ENCODE measurements at regions not wholly inside any gene's neighbourhood (a gene's known extent, or its start where the extent isn't known, plus 50 kb on each side); places are given as distances from the start of the nearest gene placed in this dataset.
"Not testable (repeated sequence)": the region's sequence is repeated elsewhere in the genome, so short reads cannot be mapped to it uniquely, and the experiment has no call there.

DNA sequence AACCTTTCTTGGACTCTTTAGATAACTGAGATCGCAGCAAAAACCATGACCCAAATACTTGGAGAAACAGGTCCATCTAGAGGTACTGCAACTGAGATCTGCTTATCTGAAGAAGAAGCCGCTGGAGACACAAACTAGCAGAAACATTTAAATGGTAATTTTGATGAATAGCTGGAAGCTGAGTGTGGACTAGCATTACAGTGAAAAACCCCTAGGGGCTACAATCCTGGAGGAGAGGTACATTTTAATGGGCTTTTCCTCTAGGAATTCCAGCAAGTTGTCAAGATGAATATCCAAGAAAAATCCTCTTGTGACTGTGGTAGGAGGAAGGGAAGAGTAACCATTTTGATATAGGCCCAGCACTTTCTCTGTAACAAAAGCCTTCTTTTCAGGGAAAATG, 592.5 kb upstream of the GRIA3 start:
- DNase-seq: no peak

DNA sequence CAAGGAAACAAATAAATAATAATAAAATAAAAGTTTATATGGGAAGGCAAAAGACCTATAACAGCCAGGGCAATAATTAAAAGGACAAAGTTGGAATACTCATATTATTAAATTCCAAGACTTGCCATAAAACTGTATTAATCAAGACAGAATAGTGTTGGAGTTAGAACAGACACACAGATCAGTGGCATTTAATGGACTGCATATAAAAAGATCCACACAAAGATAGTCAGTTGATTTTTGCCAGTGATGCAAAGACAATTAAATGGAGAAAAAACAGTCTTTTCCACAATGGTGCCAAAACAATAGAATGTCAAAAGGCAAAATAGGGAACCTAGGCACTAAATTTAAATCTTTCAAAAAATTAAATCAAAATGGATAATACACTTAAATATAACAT, 587.1 kb upstream of the GRIA3 start:
- no peak for DNase-seq

DNA sequence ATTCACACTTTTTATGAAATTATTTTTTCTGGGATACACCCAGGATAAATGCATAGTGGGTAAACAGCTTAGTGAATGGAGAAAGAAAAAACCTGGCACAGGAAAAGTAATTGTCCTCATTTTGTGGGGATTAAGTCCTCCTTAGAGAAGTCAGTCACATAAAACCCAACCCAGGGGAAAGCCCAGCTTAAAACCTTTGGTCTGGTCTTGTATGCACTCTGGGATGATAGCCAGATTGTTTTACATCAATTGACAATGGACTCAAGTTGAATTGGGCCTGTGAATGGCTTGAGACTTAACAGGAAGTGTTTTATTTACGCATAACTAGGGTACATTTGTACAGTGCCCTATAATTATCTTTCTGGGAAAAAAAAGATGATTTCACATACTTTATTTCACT, 561.3 kb upstream of the GRIA3 start:
- DNase-seq: no peak

DNA sequence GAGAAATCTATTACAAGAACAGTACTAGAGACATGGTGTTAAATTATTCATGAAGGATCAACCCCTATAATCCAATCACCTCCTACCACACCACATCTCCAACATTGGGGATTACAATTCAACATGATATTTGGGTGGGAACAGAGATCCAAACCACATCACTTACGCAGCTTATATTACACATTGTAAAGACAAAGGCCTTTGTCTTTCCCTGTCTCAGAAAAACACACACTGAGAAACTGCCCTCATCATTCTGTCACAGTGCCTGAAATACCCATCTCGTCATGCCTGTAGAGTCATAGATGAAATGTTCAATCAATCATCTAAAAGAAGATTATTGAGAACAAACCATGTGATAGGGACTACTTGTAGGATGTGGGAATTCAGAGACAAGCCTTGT, 558.8 kb upstream of the GRIA3 start:
- DNase-seq: no peak

DNA sequence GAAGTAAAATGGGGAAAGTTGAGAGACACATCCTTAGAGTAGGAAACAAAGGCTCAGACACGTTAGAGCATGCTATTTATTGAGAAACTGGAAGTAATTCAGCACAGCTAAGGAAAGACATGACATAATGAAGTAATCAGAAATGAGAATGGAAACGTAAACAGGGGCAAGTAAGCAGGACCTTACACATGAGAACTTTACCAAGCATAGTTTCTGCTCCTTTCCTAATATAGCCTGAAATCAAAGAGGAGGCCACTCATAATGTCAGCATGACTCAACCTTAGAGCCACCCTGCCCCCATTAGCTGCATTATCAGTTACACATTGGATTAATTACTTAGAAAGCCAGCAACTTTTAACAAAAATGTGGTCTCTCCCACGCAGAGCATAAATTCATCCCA, 558.3 kb upstream of the GRIA3 start:
- DNase-seq: no peak

DNA sequence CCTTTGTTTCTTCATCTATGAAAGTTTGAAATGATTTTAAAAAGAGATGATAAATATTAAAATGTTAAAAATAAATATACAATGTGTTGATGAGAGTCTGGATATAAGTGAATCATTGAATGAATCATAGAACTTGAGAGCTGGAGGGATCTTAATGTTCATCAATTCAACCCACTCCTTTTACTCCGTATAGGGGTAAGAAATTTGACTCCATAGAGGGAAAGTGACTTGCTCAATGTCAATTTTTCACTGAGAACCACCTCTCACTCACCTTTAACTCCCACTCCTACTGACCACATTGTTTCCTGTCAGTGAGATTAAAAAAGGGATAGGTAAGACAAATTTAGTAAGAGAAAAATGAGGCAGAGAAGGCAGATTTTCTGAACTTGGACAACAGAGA, 557.2 kb upstream of the GRIA3 start:
- no peak for DNase-seq

DNA sequence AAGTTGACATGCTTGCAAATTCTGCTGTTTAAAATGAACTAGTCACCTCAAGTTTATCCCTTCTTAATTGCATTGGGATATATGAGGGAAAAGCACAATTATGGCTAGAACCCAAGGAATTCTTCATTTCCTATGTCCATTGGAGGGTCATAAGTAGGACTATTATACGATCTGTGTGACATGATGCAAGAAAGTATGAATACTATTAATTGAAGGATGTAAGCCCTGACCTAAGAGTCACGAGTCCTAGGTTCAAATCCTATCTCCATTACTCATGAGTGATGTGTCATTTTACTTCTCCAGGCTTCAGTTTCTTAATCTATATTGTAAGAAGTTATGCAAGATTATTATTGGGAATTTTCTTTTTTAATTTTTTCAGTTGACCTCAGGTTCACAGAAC, 542.9 kb upstream of the GRIA3 start:
- DNase-seq: no peak

DNA sequence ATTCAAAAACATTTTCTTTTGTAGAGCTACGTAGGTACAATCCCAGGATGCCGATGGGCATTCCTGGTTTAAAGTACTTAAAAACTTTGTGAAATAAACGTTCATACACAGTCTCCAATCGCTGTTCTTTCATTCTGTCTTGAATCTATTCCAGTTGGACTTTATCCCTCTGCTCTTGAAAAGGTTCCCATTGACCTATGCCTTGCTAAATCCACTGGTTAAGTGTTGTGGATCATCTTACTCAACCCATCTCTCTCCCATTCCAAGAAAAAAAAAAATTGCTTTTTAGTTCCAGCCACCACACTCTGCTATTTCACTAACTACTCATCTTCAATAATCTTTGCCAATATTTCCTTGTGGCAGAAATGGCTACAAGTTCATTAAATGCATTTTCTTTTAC, 542.3 kb upstream of the GRIA3 start:
- DNase-seq: no peak

DNA sequence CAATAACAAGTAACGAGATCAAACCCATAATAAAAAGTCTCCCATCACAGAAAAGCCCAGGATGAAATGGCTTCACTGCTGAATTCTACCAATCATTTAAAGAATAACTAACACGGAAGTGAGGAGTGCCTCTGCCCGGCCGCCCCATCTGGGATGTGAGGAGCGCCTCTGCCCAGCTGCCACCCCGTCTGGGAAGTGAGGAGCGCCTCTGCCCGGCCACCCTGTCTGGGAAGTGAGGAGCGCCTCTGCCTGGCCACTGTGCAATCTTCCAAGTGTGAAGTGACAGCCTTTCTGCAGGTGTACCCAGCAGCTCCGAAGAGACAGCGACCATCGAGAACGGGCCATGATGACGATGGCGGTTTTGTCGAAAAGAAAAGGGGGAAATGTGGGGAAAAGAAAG, 528.8 kb upstream of the GRIA3 start:
- not testable (repeated sequence) for DNase-seq

DNA sequence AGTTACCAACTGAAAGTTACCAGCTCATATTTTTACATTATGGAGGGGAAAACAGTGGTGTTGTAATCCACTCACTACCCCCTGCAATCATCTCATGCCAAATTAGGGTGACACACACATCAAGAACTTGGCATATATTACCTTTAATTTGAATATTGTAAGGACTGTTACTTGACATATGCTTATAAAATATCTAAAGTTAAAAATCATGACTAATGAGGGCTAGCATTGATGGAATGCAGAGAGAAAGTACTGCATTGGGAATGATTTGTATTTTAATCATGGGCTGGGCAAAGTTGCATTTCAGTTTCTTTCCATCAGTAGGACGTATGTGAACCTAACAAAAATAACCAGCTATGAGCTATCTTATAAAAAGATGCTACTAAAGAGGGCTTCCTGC, 517.5 kb upstream of the GRIA3 start:
- no peak for DNase-seq

DNA sequence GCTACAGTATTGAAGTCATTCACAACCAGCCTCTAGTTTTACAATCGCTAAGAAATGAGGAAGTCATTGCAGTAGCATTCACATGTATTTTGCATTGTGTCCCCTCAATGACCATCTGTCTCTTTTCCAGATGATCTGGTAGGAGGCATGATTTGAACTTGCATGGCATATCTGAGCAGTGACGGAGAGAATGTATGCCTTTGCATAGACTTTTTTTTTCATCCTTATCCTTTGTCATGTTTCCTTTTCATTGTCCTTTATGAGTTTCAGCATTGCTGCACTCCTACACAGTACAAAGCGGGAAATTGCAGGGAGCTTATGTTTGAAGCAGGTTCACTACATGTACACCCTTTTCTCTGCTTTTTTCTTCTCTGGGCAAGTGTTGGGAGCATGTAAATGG, 516.4 kb upstream of the GRIA3 start:
- no peak for DNase-seq

DNA sequence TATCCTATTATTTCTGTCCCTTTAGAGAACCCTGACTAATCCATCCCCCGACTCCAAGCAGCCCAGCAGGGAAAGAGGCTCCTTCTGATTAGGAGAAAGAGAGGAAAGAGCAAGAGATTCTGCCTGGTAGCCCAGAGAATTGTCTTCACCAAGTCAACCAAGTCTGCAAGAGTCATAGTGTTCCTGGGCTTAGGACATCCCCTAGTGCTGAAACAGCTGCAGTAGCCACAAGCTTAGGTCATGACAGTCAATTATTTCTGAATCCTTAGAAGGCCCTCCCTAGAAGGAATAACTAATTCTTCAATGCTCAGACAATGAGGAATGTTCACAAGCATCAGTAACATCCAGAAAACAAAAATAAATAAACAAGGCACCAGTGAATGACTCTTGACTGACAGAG, 480.3 kb upstream of the GRIA3 start:
- DNase-seq: no peak

DNA sequence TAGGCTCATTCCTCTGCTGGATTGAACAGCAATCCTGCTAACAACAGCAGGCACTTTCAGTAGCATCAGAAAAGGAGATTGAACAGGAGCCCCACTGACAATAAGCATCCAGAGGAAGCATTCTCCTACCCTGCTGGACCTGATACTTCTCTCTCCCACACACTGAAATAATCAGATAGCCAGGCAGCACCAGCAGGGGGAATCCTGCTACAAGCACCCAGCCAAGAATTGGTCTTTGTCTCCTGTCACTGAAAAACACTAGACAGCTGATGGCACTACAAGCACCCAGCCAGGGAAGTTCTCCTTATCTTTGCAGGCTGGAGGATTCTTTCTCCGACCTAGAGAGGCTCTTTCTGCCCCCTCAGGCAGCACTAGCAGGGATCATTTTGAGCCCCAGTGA, 444.3 kb upstream of the GRIA3 start:
- DNase-seq: no peak

DNA sequence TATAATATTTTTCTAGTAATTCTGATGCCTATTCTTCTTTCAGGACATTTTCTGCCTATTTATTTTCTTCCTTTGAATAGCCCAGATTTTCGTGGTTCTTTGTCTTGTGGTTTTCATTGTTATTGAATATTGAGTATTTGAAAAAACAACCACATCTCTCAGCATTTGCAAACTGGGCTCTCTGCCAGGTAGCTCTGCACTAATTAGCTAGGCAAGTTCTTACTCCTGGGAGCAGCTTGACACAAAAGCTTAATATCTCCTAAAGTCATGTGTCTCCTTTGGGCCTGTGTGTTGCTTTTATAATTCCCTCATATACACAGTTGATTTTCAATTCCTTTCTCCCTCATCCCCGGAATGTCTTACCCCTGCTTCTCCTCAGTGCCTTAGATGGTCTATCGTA, 413.5 kb upstream of the GRIA3 start:
- no peak for DNase-seq

DNA sequence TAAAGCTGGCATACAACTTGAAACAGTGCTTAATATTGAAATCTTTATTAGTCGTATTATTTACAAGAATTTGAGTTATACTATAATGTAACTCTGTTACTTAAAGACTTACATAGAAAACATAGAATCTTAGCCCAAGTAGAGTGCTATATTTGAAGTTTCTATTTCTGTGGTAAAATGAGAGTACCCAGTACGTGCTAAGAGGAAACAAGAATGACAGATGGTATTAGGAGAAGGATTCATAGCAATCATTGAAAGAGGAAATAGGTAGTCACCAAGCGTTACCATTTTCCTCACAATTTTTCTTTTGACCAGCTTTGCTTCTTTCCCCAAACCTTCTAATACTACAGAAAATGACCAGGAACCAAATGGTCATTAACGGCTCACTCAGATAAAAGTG, 412.1 kb upstream of the GRIA3 start:
- DNase-seq: no peak

DNA sequence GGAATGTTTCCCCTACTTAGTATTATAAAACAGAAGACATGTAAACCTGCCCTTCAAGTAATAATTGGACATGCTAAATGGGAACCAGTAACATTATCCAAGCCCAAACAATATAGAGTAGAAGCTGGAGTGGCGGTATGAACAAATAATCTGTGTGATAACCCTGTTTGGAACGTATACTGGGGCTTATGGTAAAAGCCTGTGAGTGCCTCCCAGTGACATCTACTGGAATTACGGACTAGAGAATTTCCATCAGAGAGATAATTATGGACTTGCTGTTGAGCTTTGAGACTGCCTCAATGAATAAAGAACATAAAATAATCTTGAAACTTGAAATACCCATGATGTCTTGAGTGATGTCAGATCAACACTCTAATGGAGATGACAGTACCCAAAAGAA, 406.3 kb upstream of the GRIA3 start:
- DNase-seq: no peak

DNA sequence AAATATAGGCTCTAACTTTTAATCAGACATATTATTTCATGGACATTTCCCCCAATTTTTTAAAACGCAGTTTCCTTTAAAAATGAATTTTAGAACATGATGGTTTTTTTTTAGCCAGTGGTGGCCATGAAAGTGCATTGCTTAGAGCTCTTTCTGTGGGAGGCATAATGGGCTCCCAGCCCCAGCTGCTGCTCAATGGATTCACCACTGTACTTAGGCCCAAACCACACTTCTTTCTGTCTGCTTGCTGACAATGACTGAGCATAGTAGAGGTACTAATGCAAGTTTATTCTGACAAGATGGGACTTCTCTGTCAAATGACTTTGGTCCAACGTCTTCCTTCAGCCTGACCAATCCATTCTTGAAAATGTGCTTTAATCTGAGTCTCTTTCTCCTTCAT, 400.2 kb upstream of the GRIA3 start:
- DNase-seq: no peak

DNA sequence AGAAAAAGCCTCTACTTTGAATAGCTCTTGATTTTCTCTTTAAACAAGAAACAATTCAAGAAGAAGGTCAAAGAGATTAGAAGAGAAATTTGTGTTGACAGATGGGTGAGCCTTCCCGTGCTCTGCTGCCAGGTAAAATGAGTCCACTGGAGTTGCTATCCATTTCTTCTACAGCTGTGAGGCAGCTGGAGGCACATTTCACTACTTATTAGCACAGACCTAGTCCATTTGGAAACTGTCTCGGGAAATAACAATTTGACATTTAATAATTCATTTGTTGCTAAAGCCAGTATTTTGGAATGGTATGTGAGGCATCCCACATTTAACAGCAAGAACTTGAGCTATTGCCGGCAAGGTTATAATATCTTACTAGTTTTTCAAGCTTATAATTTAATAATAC, 396.8 kb upstream of the GRIA3 start:
- DNase-seq: no peak

DNA sequence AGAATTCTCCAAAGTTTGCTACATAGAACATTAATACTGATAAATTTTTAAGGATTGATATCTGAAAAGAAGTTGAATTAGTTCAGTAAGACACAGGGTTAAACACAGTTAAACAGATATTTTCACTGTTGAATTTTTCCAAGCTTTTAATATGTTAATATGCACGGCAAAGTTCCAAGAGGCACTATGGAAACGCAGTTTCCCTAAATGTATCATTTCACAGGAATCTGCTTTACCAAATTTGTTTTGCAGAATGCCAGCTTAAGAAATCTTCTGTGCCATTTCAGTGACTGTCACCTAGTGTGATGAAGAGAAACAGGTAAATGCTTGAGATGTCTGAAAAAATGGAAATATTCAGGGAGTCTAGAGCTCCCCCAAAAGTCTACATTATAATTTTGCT, 395.9 kb upstream of the GRIA3 start:
- DNase-seq: no peak

DNA sequence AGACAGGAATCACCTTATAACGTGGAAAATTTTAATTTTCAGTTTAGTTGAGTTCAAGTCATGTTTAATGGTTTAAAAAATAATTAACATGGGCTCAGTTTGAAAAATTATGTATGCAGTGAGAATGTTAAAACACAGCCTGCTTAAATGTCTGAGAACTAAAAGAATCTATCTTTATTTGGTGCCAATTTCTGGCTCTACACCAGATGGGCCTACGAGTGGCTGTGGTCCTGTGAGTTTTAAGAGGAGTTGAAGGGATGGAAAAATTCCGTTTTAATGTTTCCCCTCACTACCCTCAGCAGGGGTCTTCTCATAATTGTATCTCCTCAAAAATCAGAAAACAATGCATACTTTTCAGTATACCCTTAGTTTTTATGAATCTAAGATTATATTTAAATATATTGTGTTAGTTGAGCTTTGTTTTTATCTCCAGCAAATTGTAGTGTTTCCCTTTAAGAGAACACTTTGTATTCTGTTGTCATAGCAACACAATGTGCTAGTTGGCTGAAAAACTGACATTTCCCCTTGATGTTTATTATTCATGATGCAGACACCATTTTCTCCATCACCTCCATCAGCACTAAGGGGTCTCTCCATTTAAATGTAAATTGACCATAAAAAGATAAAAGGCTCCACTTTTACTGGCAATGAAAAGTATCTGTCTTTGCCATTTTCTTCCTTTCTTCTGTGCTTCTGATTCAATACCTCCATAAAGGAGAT, 393.5 kb upstream of the GRIA3 start:
- DNase-seq: no peak

DNA sequence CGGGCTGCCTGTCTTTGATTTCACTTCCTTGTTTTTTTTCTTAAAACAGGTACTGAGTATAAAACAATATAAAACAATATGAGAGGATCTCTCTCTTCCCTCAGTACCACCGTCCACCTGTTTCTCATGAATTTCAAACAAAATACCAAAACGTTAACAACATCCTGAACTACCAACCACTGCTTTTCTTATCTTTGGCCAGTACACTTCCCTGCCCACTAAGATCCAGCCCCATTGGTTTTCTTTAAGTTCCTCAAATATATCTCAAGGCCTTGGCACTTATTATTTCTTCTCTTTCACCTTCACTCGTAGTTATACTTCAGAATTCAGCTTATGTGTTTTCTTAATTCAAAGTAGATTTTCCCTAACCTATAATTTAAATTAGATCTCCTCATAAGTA, 370.2 kb upstream of the GRIA3 start:
- no peak for DNase-seq

DNA sequence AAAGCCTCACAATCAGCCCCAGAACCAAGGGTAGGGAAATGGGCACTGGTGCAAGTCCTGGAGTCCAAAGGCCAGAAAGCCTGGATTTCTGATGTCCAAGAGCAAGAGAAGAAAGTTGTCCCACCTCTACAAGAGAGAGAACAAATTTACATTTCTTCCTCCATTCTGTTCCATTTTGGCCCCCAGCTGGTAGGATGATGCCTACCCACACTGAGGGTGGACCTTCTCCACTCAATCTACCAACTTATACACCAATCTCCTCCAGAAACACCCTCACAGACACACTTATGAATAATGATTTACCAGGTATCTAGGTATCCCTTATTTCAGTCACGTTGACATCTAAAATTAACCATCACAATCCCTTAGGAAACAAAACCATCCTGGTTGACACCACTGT, 367.8 kb upstream of the GRIA3 start:
- DNase-seq: no peak

DNA sequence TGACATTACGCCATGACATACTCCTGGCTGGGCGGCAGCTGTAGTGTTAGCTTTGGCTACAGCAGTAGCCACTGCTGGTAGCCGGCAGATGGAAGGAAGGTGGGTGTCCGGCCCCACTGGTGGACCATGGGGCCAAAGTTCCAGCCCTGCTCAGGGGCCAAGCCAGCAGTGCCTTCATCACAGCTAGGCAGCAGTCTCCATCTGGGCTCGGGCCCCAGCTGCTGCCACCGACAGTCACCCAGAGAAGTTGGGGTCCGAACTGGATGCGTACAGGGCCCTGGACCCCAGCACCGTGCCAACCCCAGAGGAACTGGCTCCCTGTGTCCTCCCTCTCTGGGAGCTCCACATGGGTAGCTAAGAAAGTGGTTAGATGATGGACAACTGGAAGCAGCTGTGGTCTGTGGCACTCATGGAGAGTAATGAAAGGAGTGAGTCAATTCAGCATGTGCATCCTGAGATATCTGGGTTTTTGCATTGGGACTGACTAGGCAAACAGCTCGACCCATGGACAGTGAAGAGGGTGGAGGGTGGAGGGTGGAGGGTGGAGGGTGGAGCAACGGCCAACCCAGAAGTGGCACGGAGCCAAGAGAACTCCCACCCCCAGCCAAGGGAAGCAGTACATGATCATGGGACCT, 366.6 kb upstream of the GRIA3 start:
- DNase-seq: no peak

DNA sequence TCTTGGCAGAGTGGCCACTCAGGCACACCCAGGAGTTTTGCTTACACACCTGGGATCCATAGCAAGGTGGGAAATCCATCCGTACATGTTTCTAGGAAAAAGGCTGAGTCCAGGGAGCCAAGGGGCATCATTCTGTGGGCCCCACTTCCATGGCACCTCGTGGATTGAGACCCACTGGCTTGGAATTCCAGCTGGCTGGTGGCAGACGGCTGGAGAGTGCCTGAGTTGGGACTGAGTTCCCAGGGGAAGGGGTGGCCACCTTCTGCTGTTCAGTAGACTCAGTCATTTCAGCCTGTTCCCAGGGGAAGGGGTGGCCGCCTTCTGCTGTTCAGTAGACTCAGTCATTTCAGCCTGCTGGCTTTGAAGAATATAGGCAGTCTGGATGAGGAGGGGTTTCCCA, 366.0 kb upstream of the GRIA3 start:
- DNase-seq: no peak

DNA sequence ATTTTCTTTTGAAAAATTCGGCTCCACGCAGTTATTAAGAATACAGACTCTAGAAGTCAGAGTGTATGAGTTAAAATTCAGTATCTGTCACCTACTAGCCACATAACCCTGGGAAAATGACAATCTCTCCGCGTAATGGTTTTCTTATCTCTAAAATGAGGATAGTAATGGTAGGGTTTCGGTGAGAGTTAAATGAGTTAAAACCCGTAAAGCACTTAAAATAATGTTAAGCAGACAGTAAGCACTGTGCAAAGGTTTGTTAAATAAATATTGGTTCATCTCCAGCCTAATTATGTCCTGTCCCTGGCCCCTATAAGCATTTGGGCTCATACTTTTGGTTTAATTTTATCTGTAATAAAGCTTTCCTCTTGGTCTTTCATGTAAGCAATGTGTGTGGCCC, 350.8 kb upstream of the GRIA3 start:
- DNase-seq: no peak

Data from CD4-positive, alpha-beta T cell treated with Interleukin-17A for 1 hour (primary cell).